ENCODE measurements at regions not wholly inside any gene's neighbourhood (a gene's known extent, or its start where the extent isn't known, plus 50 kb on each side); places are given as distances from the start of the nearest gene placed in this dataset.
"Not testable (repeated sequence)": the region's sequence is repeated elsewhere in the genome, so short reads cannot be mapped to it uniquely, and the experiment has no call there.

- H3K27me3 Mint-ChIP-seq (ENCODE audit: low read depth); H3K27ac Mint-ChIP-seq; H3K4me3 Mint-ChIP-seq; CTCF ChIA-PET; ATAC-seq; H3K36me3 Mint-ChIP-seq; POLR2A ChIA-PET; DNase-seq (ENCODE audit: low spot score); H3K9me3 Mint-ChIP-seq: not testable (repeated sequence)
- H3K4me1 Mint-ChIP-seq = peaks cover 12% of the 10 kb centered on the region
Measured at GRCh38 chr1:83287391-83287790, 711.5 kb downstream of the TTLL7 start.

- H3K4me3 Mint-ChIP-seq; H3K9me3 Mint-ChIP-seq; H3K27me3 Mint-ChIP-seq (ENCODE audit: low read depth); H3K36me3 Mint-ChIP-seq; H3K27ac Mint-ChIP-seq; H3K4me1 Mint-ChIP-seq; ATAC-seq; CTCF ChIA-PET; POLR2A ChIA-PET; DNase-seq (ENCODE audit: low spot score): not testable (repeated sequence)
Measured at GRCh38 chr1:83274656-83275055, 724.3 kb downstream of the TTLL7 start.

DNA sequence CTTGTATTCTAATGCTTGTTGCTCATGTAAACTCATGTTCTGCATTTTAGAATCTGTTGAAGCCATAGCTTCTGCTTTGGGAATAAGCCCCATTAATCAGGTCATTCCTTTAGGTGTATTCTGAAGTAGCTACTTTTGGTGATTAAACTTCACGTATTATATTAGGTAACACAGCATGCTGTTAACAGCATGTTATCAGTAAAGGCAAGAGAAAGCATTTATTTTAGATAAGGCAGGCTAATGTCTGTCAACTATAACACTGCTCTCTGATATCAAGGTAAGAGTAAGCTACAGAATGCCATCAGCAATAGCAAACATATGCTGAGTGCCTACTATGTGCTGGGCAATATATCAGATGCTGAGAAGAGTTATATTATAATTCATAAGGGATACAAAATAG, 726.4 kb downstream of the TTLL7 start:
- not testable (repeated sequence) for H3K27ac Mint-ChIP-seq; H3K27me3 Mint-ChIP-seq (ENCODE audit: low read depth); H3K4me3 Mint-ChIP-seq

DNA sequence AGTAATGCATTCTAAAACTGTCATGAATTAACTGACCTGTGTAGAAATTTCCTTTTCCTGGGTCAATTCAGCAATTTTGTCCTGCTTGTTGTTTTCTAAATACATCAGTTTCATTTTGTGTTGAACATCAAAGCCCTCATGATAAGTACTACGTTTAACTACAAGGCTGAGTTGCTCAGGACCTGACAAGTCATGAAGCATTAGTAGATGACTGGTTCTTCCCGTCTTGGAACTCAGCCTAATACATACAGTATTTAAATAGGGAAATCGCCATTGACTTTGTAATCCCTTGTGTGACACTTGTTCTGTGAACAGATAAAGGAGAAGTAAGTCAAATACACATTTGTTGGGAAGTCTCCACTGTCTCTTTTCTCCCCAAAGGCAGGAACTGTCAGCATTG, 727.1 kb downstream of the TTLL7 start:
- H3K4me3 Mint-ChIP-seq; H3K27ac Mint-ChIP-seq; H3K36me3 Mint-ChIP-seq; H3K9me3 Mint-ChIP-seq; CTCF ChIA-PET; ATAC-seq; POLR2A ChIA-PET; H3K4me1 Mint-ChIP-seq; H3K27me3 Mint-ChIP-seq (ENCODE audit: low read depth); DNase-seq (ENCODE audit: low spot score): not testable (repeated sequence)

More for the DNA sequence above, 726.4 kb downstream of the TTLL7 start:
- H3K9me3 Mint-ChIP-seq; CTCF ChIA-PET; POLR2A ChIA-PET; ATAC-seq; DNase-seq (ENCODE audit: low spot score); H3K36me3 Mint-ChIP-seq; H3K4me1 Mint-ChIP-seq: not testable (repeated sequence)

- H3K4me1 Mint-ChIP-seq; DNase-seq (ENCODE audit: low spot score); ATAC-seq; H3K36me3 Mint-ChIP-seq; H3K27ac Mint-ChIP-seq; H3K9me3 Mint-ChIP-seq; POLR2A ChIA-PET; H3K4me3 Mint-ChIP-seq; CTCF ChIA-PET; H3K27me3 Mint-ChIP-seq (ENCODE audit: low read depth): not testable (repeated sequence)
Measured at GRCh38 chr1:83270801-83271200, 728.1 kb downstream of the TTLL7 start.

DNA sequence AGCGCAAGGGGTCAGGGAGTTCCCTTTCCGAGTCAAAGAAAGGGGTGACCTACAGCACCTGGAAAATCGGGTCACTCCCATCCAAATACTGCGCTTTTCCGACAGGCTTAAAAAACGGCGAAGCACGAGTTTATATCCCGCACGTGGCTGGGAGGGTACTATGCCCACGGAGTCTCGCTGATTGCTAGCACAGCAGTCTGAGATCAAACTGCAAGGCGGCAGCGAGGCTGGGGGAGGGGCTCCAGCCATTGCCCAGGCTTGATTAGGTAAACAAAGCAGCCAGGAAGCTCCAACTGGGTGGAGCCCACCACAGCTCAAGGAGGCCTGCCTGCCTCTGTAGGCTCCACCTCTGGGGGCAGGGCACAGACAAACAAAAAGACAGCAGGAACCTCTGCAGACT, 735.1 kb downstream of the TTLL7 start:
- H3K27me3 Mint-ChIP-seq (ENCODE audit: low read depth); ATAC-seq; H3K9me3 Mint-ChIP-seq; CTCF ChIA-PET; H3K36me3 Mint-ChIP-seq; POLR2A ChIA-PET: not testable (repeated sequence)
- DNase-seq (ENCODE audit: low spot score) = peak; percentile 76
- H3K4me1 Mint-ChIP-seq = peaks cover 31% of the 10 kb centered on the region
- peak overlapping the region; percentile 84 for H3K4me3 Mint-ChIP-seq
- H3K27ac Mint-ChIP-seq = peak overlapping the region; percentile 91
- TF ChIP-seq FOXK1 (CRISPR knock-in tag; IDR thresholded peaks at IDR 0.05) (peak; percentile 65; the same call in 1 of the 2 replicates), MAX (CRISPR knock-in tag; IDR thresholded peaks at IDR 0.05) (peak; percentile 54; the same call in 1 of the 2 replicates), ZNF281 (CRISPR knock-in tag; IDR thresholded peaks at IDR 0.05) (peak; percentile 92), KAT7 (CRISPR knock-in tag; IDR thresholded peaks at IDR 0.05; ENCODE audit: borderline replicate concordance) (0 out of 2 replicates have a peak, but pooled peaks have one; percentile 59), FOXP1 (CRISPR knock-in tag; IDR thresholded peaks at IDR 0.05; ENCODE audit: borderline replicate concordance) (peak; percentile 73; the same call in 1 of the 2 replicates)
- TF ChIP-seq, protein P1, sequence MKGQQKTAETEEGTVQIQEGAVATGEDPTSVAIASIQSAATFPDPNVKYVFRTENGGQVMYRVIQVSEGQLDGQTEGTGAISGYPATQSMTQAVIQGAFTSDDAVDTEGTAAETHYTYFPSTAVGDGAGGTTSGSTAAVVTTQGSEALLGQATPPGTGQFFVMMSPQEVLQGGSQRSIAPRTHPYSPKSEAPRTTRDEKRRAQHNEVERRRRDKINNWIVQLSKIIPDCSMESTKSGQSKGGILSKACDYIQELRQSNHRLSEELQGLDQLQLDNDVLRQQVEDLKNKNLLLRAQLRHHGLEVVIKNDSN (CRISPR knock-in tag; IDR thresholded peaks at IDR 0.05) = 0 out of 2 replicates have a peak, but pooled peaks have one; percentile 40

DNA sequence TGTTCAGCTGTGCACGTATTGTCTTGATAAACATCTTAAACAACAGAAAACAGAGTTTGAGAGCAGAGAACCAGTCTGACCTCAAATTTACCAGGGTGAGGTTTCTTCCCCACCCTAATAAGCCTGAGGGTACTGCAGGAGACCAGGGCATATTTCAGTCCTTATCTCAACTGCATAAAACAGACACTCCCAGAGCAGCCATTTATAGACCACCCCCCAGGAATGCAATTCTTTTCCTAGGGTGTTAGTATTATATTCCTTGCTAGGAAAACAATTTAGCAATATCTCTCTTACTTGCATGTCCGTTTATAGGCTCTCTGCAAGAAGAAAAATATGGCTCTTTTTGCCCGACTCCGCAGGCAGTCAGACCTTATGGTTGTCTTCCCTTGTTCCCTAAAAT, 747.2 kb downstream of the TTLL7 start:
- DNase-seq (ENCODE audit: low spot score); H3K27ac Mint-ChIP-seq; H3K27me3 Mint-ChIP-seq (ENCODE audit: low read depth); H3K4me1 Mint-ChIP-seq; CTCF ChIA-PET; H3K4me3 Mint-ChIP-seq; POLR2A ChIA-PET; ATAC-seq: not testable (repeated sequence)
- Mint-ChIP-seq H3K36me3 (peaks cover 38% of the 10 kb centered on the region), H3K9me3 (peaks cover 29% of the 10 kb centered on the region)

- DNase-seq (ENCODE audit: low spot score); H3K27ac Mint-ChIP-seq; ATAC-seq; H3K27me3 Mint-ChIP-seq (ENCODE audit: low read depth); CTCF ChIA-PET; H3K4me3 Mint-ChIP-seq; POLR2A ChIA-PET: not testable (repeated sequence)
- H3K4me1 Mint-ChIP-seq = peaks cover 10% of the 10 kb centered on the region; the same call in 1 of the 2 replicates
- H3K36me3 Mint-ChIP-seq = peaks cover 22% of the 10 kb centered on the region
- H3K9me3 Mint-ChIP-seq = peaks cover 15% of the 10 kb centered on the region
Measured at GRCh38 chr1:83246780-83247179, 752.2 kb downstream of the TTLL7 start.

DNA sequence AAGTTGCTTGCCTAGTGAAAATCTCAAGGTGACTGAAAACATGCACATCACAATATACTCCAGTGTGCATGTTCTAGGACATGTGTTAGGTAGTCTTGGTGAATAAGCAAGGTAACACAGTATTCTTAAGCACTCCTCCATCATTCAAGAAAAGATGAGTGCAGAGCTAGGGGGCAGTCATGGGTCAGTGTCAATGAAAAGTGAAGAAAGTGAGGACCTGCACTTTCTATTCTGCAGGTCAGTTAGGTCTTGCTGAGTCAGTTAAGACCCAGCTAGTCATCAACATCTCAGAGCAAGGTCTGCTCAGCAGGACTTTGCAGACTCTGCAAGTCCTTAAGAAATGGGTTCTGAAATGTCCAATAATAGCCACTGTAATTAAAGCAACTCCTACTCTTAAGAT, 754.1 kb downstream of the TTLL7 start:
- H3K9me3 Mint-ChIP-seq; CTCF ChIA-PET; H3K27me3 Mint-ChIP-seq (ENCODE audit: low read depth); POLR2A ChIA-PET; H3K27ac Mint-ChIP-seq; H3K4me3 Mint-ChIP-seq: not testable (repeated sequence)
- DNase-seq (ENCODE audit: low spot score) (peak; percentile 17), ATAC-seq (peak; percentile 90)
- H3K36me3 Mint-ChIP-seq = peaks cover 10% of the 10 kb centered on the region
- H3K4me1 Mint-ChIP-seq = peaks cover 10% of the 10 kb centered on the region; the same call in 1 of the 2 replicates
